Endothelial cell of umbilical vein (primary cell): ENCODE measurements at regions not wholly inside any gene's neighbourhood (a gene's known extent, or its start where the extent isn't known, plus 50 kb on each side); places are given as distances from the start of the nearest gene placed in this dataset.

Source experiments
- BruUV-seq: library from RNA; stranded (reverse); fragments of 400-500 nt; replicated peaks from 2 replicates; lab custom pipeline; 2021; lab: Mats Ljungman, UMichigan
- CTCF ChIA-PET: fragments of 300-600, 350-600 bp; sonication (Branson Sonifier 250); formaldehyde crosslinking; loops from one replicate; lab custom pipeline; 2021; ENCODE audit warnings: antibody characterized with exemption, inconsistent platforms; lab: Charles Lee
- POLR2A ChIA-PET: fragments of 300-600, 350-600 bp; sonication (Branson Sonifier 250); formaldehyde crosslinking; loops from one replicate; lab custom pipeline; 2021; ENCODE audit warnings: antibody characterized with exemption, inconsistent platforms; lab: Charles Lee
- DNase-seq: peaks from one replicate; pipeline ENCODE4 v3.0.0-alpha.2; 2011; ENCODE audit warnings: low read depth, low spot score
- FAIRE-seq: peaks from 2 replicates; lab custom pipeline; 2011; peaks lifted over from hg19 to GRCh38; lab: Jason Lieb, UNC
- H2AFZ ChIP-seq: 2 replicates; pipeline ENCODE4 v1.6.0; 2012; ENCODE audit warnings: low read depth, low read length, control low read depth, inconsistent platforms
- H3K27ac ChIP-seq: 2 replicates; pipeline ENCODE4 v1.5.1; 2011; ENCODE audit warnings: low read depth, mild to moderate bottlenecking, control low read depth, low read length, moderate library complexity; ENCODE audit not compliant: insufficient read depth
- H3K27me3 ChIP-seq, 2 experiments: 2 replicates each; pipeline versions ENCODE4 v1.6.0 to v1.6.1; 2011; ENCODE audit warnings: low read length in 2 of 2, mixed read lengths in 1 of 2; ENCODE audit not compliant: control insufficient read depth in 2 of 2, insufficient read depth in 2 of 2
- H3K36me3 ChIP-seq, 2 experiments: 2 replicates in 1 of 2; 3 replicates in 1 of 2; pipeline ENCODE4 v1.5.1; 2011; ENCODE audit warnings: low read length in 2 of 2, mild to moderate bottlenecking in 1 of 2, moderate library complexity in 1 of 2; ENCODE audit not compliant: control insufficient read depth in 2 of 2, insufficient read depth in 2 of 2; ENCODE audit errors: extremely low read depth in 1 of 2
- H3K4me1 ChIP-seq: 3 replicates; pipeline ENCODE4 v1.5.1; 2011; ENCODE audit warnings: mild to moderate bottlenecking, low read length; ENCODE audit not compliant: control insufficient read depth, insufficient read depth; ENCODE audit errors: extremely low read depth
- H3K4me2 ChIP-seq: 2 replicates; pipeline ENCODE4 v1.6.1; 2011; ENCODE audit warnings: low read length, control low read depth, mixed read lengths; ENCODE audit not compliant: insufficient read depth
- H3K4me3 ChIP-seq, 3 experiments: fragments of 200-600 bp in 1 of 3; sonication (generic), shearing (Covaris generic) in 1 of 3; replicated peaks in 1 of 3; 2 replicates each; pipeline ENCODE4 v1.5.1; 2011 to 2016; ENCODE audit warnings: control low read depth in 3 of 3, low read length in 3 of 3, mild to moderate bottlenecking in 2 of 3, inconsistent platforms in 1 of 3, low read depth in 1 of 3, moderate library complexity in 1 of 3; ENCODE audit not compliant: insufficient read depth in 1 of 3
- H3K79me2 ChIP-seq: 2 replicates; pipeline ENCODE4 v1.6.0; 2012; ENCODE audit warnings: low read length, inconsistent platforms; ENCODE audit not compliant: control insufficient read depth, insufficient read depth
- H3K9ac ChIP-seq: replicated peaks from 2 replicates; pipeline ENCODE3; 2011; ENCODE audit warnings: low read length, control low read depth; ENCODE audit not compliant: insufficient read depth; ENCODE audit errors: extremely low read depth
- H3K9me1 ChIP-seq: replicated peaks from 3 replicates; pipeline ENCODE4 v1.6.0; 2011; ENCODE audit warnings: mild to moderate bottlenecking, low read length; ENCODE audit not compliant: control insufficient read depth, insufficient read depth; ENCODE audit errors: extremely low read depth
- H3K9me3 ChIP-seq: replicated peaks from 2 replicates; pipeline ENCODE4 v1.5.1; 2012; ENCODE audit warnings: low read length, inconsistent platforms; ENCODE audit not compliant: control insufficient read depth, insufficient read depth
- H4K20me1 ChIP-seq: replicated peaks from 2 replicates; pipeline ENCODE3; 2011; ENCODE audit warnings: mild to moderate bottlenecking, low read length; ENCODE audit not compliant: control insufficient read depth, insufficient read depth; ENCODE audit errors: extremely low read depth
- EZH2 ChIP-seq: IDR thresholded peaks from 2 replicates; pipeline ENCODE4 v1.6.1; 2012; ENCODE audit warnings: borderline replicate concordance, low read depth, mild to moderate bottlenecking, moderate library complexity, low read length, inconsistent platforms; ENCODE audit not compliant: severe bottlenecking
- FOS ChIP-seq: IDR thresholded peaks from 2 replicates; pipeline ENCODE4 v1.6.1; 2011; ENCODE audit warnings: mild to moderate bottlenecking, low read length, moderate library complexity, borderline replicate concordance; ENCODE audit not compliant: insufficient read depth
- GATA2 ChIP-seq: IDR thresholded peaks from 2 replicates; pipeline ENCODE4 v1.7.0; 2011; ENCODE audit warnings: low read depth, mild to moderate bottlenecking, moderate library complexity, mixed read lengths, low read length; ENCODE audit not compliant: insufficient read length, insufficient read depth
- JUN ChIP-seq: IDR thresholded peaks from 2 replicates; pipeline ENCODE4 v1.6.1; 2011; ENCODE audit warnings: borderline replicate concordance, low read depth; ENCODE audit not compliant: insufficient read length, insufficient read depth
- MYC ChIP-seq: IDR thresholded peaks from one replicate; pipeline ENCODE4 v1.6.1; 2011; ENCODE audit warnings: mild to moderate bottlenecking, low read depth, low read length
- POLR2A ChIP-seq: IDR thresholded peaks from 2 replicates; pipeline ENCODE4 v1.6.1; 2012; ENCODE audit warnings: low read depth, mild to moderate bottlenecking, control low read depth, low read length
- POLR2AphosphoS5 ChIP-seq: IDR thresholded peaks from 2 replicates; pipeline ENCODE4 v1.6.1; 2012; ENCODE audit warnings: low read depth, mild to moderate bottlenecking, control low read depth, low read length, moderate library complexity; ENCODE audit not compliant: insufficient read depth
- dilution Hi-C: fragments of 300-500 bp; cut with MboI; formaldehyde crosslinking; loops from one replicate; pipeline ENCODE4 v1.15.0; 2019; ENCODE audit warnings: low sequenced_read_pairs; ENCODE audit not compliant: extremely low pct_ligation_motif_present
- intact Hi-C: fragments of 100-400 bp; cut with micrococcal nuclease; formaldehyde crosslinking; loops from one replicate; pipeline ENCODE4 v1.10.0; 2022
- TF ChIP-seq, protein P1 (sequence below), 2 donors: IDR thresholded peaks; 1 replicate in 1 of 2; 2 replicates in 1 of 2; pipeline ENCODE4 v1.5.1; 2011; ENCODE audit warnings: low read length in 2 of 2, mild to moderate bottlenecking in 2 of 2, moderate library complexity in 2 of 2, control low read depth in 1 of 2, inconsistent platforms in 1 of 2, low read depth in 1 of 2; ENCODE audit not compliant: insufficient read depth in 1 of 2; ENCODE audit errors: extremely low read depth in 1 of 2
- TF ChIP-seq, protein P2 (sequence below): IDR thresholded peaks from 2 replicates; pipeline ENCODE4 v1.6.1; 2011; ENCODE audit not compliant: insufficient read depth, insufficient read length

DNA sequence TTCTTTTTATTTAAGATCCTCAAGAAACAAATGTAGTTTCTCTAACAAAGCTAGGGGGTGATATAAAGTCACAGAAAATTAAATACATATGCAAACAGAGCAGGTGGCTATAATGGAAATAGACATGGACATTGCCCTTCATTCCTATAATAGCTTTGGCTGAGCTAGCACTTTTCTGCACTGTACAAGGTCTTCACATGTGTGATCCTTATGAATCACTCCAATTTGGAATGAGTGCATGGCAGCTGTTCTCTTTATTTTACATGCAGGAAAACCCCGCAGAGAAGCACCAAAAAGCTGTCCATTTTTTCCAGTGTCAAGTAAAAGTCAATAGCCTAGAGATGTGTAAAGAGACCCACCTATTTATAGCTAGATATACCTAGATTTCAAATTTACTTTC is 747.4 kb upstream of the SLC8A1 start:
- FAIRE-seq = no peak
- POLR2A ChIA-PET = no interaction called here

More for the DNA sequence above, 747.4 kb upstream of the SLC8A1 start:
- Histone ChIP-seq H3K79me2 (no peaks in the 10 kb centered on the region), H3K27me3 (no peaks in the 10 kb centered on the region), H3K9ac (no peak overlapping the region), H3K27ac (no peak overlapping the region), H3K4me2 (no peak overlapping the region), H3K4me1 (peaks cover 4% of the 10 kb centered on the region), H2AFZ (no peak overlapping the region), H3K36me3 (no peaks in the 10 kb centered on the region), H3K9me3 (no peaks in the 10 kb centered on the region), H4K20me1 (no peaks in the 10 kb centered on the region), H3K9me1 (no peaks in the 10 kb centered on the region), H3K4me3 (no peak overlapping the region)
- dilution Hi-C loops = no loop called here
- DNase-seq = no peak
- TF ChIP-seq, protein P1, sequence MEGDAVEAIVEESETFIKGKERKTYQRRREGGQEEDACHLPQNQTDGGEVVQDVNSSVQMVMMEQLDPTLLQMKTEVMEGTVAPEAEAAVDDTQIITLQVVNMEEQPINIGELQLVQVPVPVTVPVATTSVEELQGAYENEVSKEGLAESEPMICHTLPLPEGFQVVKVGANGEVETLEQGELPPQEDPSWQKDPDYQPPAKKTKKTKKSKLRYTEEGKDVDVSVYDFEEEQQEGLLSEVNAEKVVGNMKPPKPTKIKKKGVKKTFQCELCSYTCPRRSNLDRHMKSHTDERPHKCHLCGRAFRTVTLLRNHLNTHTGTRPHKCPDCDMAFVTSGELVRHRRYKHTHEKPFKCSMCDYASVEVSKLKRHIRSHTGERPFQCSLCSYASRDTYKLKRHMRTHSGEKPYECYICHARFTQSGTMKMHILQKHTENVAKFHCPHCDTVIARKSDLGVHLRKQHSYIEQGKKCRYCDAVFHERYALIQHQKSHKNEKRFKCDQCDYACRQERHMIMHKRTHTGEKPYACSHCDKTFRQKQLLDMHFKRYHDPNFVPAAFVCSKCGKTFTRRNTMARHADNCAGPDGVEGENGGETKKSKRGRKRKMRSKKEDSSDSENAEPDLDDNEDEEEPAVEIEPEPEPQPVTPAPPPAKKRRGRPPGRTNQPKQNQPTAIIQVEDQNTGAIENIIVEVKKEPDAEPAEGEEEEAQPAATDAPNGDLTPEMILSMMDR (IDR thresholded peaks at IDR 0.05; ENCODE audit: extremely low read depth in 1 of 2, insufficient read depth in 1 of 2, low read depth in 1 of 2, low read length in 2 of 2) = no peak
- TF ChIP-seq FOS (no peak), POLR2AphosphoS5 (no peak), JUN (no peak), POLR2A (no peak), MYC (no peak), GATA2 (no peak), EZH2 (no peak)
- TF ChIP-seq, protein P2, sequence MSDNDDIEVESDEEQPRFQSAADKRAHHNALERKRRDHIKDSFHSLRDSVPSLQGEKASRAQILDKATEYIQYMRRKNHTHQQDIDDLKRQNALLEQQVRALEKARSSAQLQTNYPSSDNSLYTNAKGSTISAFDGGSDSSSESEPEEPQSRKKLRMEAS = no peak
- BruUV-seq = no TSS peak
- CTCF ChIA-PET = interaction anchor here (1.1 kb wide), 1 partner anchor 9 kb away, joined by 3 read pairs; no protein-coding TSS in a partner anchor
- intact Hi-C loops = no loop called here
